Lung (tissue), 11 donors: ENCODE measurements at regions not wholly inside any gene's neighbourhood (a gene's known extent, or its start where the extent isn't known, plus 50 kb on each side); places are given as distances from the start of the nearest gene placed in this dataset.

ENCODE experiments used
- ATAC-seq: fragments of 200-7000 bp; cut with Tn5 transposase; one replicate; pipeline ENCODE4 v1.9.1; 2020; ENCODE audit warnings: moderate number of reproducible peaks; ENCODE audit not compliant: insufficient read depth, low FRiP score
- DNase-seq, 3 donors: peaks; one replicate each; pipeline ENCODE4 v3.0.0-alpha.2; 2013 to 2017
- H3K27ac ChIP-seq, 2 donors: one replicate each; pipeline ENCODE4 v1.5.1; 2013; ENCODE audit warnings: mild to moderate bottlenecking in 2 of 2, moderate library complexity in 2 of 2, control low read depth in 1 of 2, inconsistent platforms in 1 of 2, low read depth in 1 of 2, low read length in 1 of 2
- H3K27me3 ChIP-seq, 3 donors: one replicate each; pipeline ENCODE4 v1.5.1; 2013; ENCODE audit warnings: low read length in 2 of 3; ENCODE audit not compliant: control insufficient read depth in 3 of 3, insufficient read depth in 3 of 3
- H3K36me3 ChIP-seq, 4 donors: one replicate each; pipeline ENCODE4 v1.5.1; 2013; ENCODE audit warnings: low read length in 4 of 4, mild to moderate bottlenecking in 1 of 4, moderate library complexity in 1 of 4; ENCODE audit not compliant: control insufficient read depth in 4 of 4, insufficient read depth in 4 of 4
- H3K4me1 ChIP-seq, 5 donors: one replicate each; pipeline ENCODE4 v1.5.1; 2013; ENCODE audit warnings: low read length in 5 of 5, mild to moderate bottlenecking in 2 of 5, moderate library complexity in 1 of 5; ENCODE audit not compliant: control insufficient read depth in 5 of 5, insufficient read depth in 5 of 5
- H3K4me3 ChIP-seq: one replicate; pipeline ENCODE4 v1.5.1; 2013; ENCODE audit warnings: mild to moderate bottlenecking, control low read depth, moderate library complexity
- H3K9ac ChIP-seq, 2 donors: one replicate each; pipeline ENCODE4 v1.5.1; 2013; ENCODE audit warnings: low read length in 2 of 2, control low read depth in 1 of 2; ENCODE audit not compliant: insufficient read depth in 1 of 2
- H3K9me3 ChIP-seq, 4 donors: one replicate each; pipeline ENCODE4 v1.5.1; 2013; ENCODE audit warnings: low read length in 3 of 4, mild to moderate bottlenecking in 1 of 4, moderate library complexity in 1 of 4; ENCODE audit not compliant: control insufficient read depth in 4 of 4, insufficient read depth in 3 of 4
- WGBS, 2 donors: extraction: QIAGEN DNeasy Blood & Tissue Kit; methylation state at CpG; one replicate each; pipeline ENCODE4 v1.1.7; 2013; 5-methylcytosine and 5-hydroxymethylcytosine counted together
- TF ChIP-seq, protein P1 (sequence below): IDR thresholded peaks from 2 replicates; pipeline ENCODE4 v1.5.1; 2012; ENCODE audit warnings: mild to moderate bottlenecking; ENCODE audit errors: control extremely low read depth, extremely low read depth
- donor health status: control.
- donor health status: control.
- donor health status: Bipolar disorder and iron deficiency.
- donor health status: healthy.
- donor health status: DM: yes; HTN: yes; CAD: no.

DNA sequence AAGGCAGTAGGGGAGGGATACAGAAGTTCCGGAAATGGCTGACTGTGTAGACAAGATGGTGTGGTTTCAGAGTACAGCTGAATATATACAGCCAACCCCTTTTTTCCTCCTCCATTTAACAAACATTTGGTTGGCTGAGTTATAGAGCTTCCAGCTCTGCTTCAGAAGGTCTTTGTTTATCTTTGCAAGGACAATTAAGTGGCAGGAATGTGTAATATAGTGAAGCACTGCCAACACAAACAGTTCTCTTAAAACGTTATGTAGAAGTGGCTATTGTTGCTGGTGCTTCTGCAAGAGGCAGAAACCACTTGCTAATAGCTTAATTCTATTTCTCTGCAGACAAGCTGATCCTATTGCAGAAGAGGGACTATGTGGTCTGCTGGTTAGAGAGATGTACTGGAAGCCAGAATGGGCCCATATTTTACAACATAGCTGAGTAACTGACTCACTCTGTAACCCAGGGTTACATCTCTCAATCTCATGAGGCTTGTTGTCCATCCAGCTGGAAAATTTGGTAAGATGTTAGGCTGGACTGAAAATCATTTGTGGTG, 62.7 kb upstream of the OSMR start:
- Histone ChIP-seq H3K36me3 (no peaks in the 10 kb centered on the region), H3K9me3 (peaks cover 0 to 5% (median 0%) of the 10 kb centered on the region in 4 donors), H3K4me1 (peaks cover 1 to 66% (median 38%) of the 10 kb centered on the region in 5 donors), H3K4me3 (no peak overlapping the region), H3K27me3 (no peaks in the 10 kb centered on the region), H3K9ac (no peak overlapping the region), H3K27ac (peak overlapping the region in 1 of 2 donors; percentile 58)
- TF ChIP-seq, protein P1, sequence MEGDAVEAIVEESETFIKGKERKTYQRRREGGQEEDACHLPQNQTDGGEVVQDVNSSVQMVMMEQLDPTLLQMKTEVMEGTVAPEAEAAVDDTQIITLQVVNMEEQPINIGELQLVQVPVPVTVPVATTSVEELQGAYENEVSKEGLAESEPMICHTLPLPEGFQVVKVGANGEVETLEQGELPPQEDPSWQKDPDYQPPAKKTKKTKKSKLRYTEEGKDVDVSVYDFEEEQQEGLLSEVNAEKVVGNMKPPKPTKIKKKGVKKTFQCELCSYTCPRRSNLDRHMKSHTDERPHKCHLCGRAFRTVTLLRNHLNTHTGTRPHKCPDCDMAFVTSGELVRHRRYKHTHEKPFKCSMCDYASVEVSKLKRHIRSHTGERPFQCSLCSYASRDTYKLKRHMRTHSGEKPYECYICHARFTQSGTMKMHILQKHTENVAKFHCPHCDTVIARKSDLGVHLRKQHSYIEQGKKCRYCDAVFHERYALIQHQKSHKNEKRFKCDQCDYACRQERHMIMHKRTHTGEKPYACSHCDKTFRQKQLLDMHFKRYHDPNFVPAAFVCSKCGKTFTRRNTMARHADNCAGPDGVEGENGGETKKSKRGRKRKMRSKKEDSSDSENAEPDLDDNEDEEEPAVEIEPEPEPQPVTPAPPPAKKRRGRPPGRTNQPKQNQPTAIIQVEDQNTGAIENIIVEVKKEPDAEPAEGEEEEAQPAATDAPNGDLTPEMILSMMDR: no peak
- 18 to 35% methylated on average over 2 of the region's 2 CpGs for WGBS, 2 donors
- ATAC-seq (peak; percentile 63), DNase-seq (peak; percentile 63 to 98 (median 98))

DNA sequence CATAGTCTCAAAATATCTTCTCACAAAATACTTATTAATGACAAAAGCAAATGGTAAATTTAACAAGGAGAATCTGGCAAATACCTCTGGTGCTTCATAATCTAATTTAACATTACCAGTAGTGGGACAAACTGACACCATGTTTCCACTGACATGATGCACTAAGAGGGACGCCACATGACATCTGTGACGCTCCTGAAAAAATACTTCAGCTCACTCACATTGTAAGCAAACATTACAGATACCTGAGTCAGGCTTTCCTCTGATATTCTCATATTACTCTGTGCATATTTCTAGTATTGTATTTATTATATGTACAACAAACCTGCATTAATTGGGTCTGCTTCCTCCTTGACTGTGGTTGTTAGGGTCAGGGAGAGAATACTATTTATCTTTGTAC, 56.7 kb upstream of the OSMR start:
- H3K27ac ChIP-seq: no peak overlapping the region
- no peak for ATAC-seq
- no peaks in the 10 kb centered on the region for H3K36me3 ChIP-seq
- H3K27me3 ChIP-seq: no peaks in the 10 kb centered on the region
- DNase-seq: no peak
- H3K9ac ChIP-seq: no peak overlapping the region
- H3K4me1 ChIP-seq: peaks cover 1 to 13% (median 3%) of the 10 kb centered on the region in 5 donors
- no peak overlapping the region for H3K4me3 ChIP-seq
- WGBS, 2 donors: 88 to 95% methylated on average over 2 of the region's 2 CpGs
- peaks cover 0 to 5% (median 0%) of the 10 kb centered on the region in 4 donors for H3K9me3 ChIP-seq
- TF ChIP-seq, protein P1: no peak

DNA sequence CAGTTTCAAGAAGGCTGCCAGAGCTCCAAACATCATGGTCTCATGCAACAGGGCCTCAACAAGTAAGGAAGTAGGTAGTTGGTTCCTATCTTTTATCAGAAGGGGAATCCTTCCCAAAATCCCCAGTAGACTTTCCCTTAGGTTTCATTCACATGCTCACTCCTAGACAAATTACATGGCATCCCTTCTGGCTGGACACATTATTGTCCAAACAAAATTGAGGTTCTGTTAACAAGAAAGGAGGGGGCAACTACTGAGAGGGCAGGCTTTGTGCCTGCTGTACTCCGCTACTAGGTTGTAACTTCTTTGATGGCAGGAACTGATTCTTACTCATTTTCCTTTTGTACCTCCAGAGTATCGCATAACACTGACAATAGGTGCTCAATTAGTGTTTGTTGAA, 56.0 kb upstream of the OSMR start:
- TF ChIP-seq, protein P1: no peak
- no peak for ATAC-seq
- WGBS, 2 donors: 95 to 96% methylated on average over 2 of the region's 2 CpGs

DNA sequence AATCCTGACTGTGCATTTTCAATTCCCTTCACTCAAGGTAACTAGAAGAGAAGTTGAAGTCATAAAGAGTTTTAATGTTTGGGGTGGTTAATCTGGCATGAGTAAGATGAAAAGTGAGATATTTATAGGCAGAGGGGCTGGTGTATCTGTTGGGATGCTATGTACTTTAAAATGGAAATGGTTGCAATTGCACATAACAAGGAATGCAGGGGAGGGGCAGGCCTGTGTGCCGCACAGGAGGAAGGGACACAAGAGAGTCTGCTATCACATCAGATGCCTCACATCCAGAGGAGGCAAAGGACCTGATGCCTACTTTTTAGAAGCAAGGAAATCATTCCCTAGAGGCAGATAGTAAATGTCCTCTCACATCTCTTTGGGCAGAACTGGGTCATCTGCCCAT, 55.5 kb upstream of the OSMR start:
- H3K27ac ChIP-seq: no peak overlapping the region
- H3K27me3 ChIP-seq: no peaks in the 10 kb centered on the region
- no peak for DNase-seq
- no peak overlapping the region for H3K4me3 ChIP-seq
- no peak for ATAC-seq
- no peak overlapping the region for H3K9ac ChIP-seq
- TF ChIP-seq, protein P1: no peak
- H3K9me3 ChIP-seq: peaks cover 0 to 5% (median 0%) of the 10 kb centered on the region in 4 donors
- H3K4me1 ChIP-seq: peaks cover 0 to 6% (median under 1%) of the 10 kb centered on the region in 5 donors
- 94 to 100% methylated on average over 1 of the region's 1 CpG for WGBS, 2 donors
- no peaks in the 10 kb centered on the region for H3K36me3 ChIP-seq

More for the DNA sequence above, 56.0 kb upstream of the OSMR start:
- Histone ChIP-seq H3K36me3 (no peaks in the 10 kb centered on the region), H3K9me3 (peaks cover 0 to 5% (median 0%) of the 10 kb centered on the region in 4 donors), H3K4me3 (no peak overlapping the region), H3K27me3 (no peaks in the 10 kb centered on the region), H3K27ac (no peak overlapping the region), H3K9ac (no peak overlapping the region), H3K4me1 (peaks cover 0 to 7% (median 1%) of the 10 kb centered on the region in 5 donors)
- DNase-seq: no peak
